GM12892 (cell line): ENCODE measurements at regions not wholly inside any gene's neighbourhood (a gene's known extent, or its start where the extent isn't known, plus 50 kb on each side); places are given as distances from the start of the nearest gene placed in this dataset.

Source experiments
- POLR2A ChIP-seq: IDR thresholded peaks from 2 replicates; pipeline ENCODE4 v1.6.1; 2011; ENCODE audit warnings: low read depth, low read length, control low read depth
- POLR2AphosphoS5 ChIP-seq: IDR thresholded peaks from 2 replicates; pipeline ENCODE4 v1.6.1; 2011; ENCODE audit warnings: low read depth, low read length, control low read depth
- TAF1 ChIP-seq: IDR thresholded peaks from 2 replicates; pipeline ENCODE4 v1.6.1; 2011; ENCODE audit warnings: low read depth, mild to moderate bottlenecking, control low read depth, low read length, borderline replicate concordance

DNA sequence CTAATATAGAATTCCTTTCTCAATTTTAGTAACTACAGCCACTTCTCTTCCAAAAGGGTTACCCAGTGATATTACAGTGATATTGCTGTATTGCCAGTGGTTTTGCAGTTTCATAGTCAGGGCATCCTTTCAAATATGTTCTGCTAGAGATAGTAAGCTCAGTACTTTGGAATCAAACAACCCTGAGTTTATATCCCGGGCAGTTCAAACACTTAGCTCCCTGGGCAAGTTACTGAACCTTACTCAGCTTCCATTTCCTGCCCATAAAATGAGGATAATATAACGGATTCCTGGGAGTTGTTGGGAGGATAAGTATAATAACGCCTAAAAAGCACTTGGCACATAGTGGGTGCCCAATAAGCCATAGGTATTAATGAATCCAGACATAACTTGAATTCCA lies 212.6 kb upstream of the PARD3B start:
- no peak for TF ChIP-seq POLR2AphosphoS5
- no peak for TF ChIP-seq POLR2A
- TF ChIP-seq TAF1, result no peak
